Activated CD4-positive, alpha-beta T cell treated with anti-CD3 and anti-CD28 coated beads for 36 hours (primary cell): ENCODE measurements at regions not wholly inside any gene's neighbourhood (a gene's known extent, or its start where the extent isn't known, plus 50 kb on each side); places are given as distances from the start of the nearest gene placed in this dataset.
A peak's percentile ranks its signal among the peaks of the same experiment; 100 is the strongest.
"Not testable (repeated sequence)": the region's sequence is repeated elsewhere in the genome, so short reads cannot be mapped to it uniquely, and the experiment has no call there.

ENCODE experiments used
- ATAC-seq: fragments of 200-7000 bp; cut with Tn5 transposase; one replicate; pipeline ENCODE4 v1.10.0; 2021; ENCODE audit warnings: mild to moderate bottlenecking, moderate library complexity
- CTCF ChIA-PET: fragments of 350-600 bp; sonication (Branson Sonifier 250); formaldehyde crosslinking; loops from one replicate; lab custom pipeline; 2021; ENCODE audit warnings: antibody characterized with exemption; lab: Charles Lee
- POLR2A ChIA-PET: fragments of 350-600 bp; sonication (Branson Sonifier 250); formaldehyde crosslinking; loops from one replicate; lab custom pipeline; 2021; ENCODE audit warnings: antibody characterized with exemption, inconsistent platforms; lab: Charles Lee
- DNase-seq: peaks from one replicate; pipeline ENCODE4 v3.0.0-alpha.2; 2020
- H3K27ac Mint-ChIP-seq: one replicate; pipeline ENCODE4 v1.8.0; 2021; ENCODE audit warnings: mixed read lengths
- H3K27me3 Mint-ChIP-seq: one replicate; pipeline ENCODE4 v1.8.0; 2021; ENCODE audit warnings: mixed read lengths
- H3K36me3 Mint-ChIP-seq: one replicate; pipeline ENCODE4 v1.8.0; 2021; ENCODE audit warnings: low read depth, mixed read lengths
- H3K4me1 Mint-ChIP-seq: one replicate; pipeline ENCODE4 v1.8.0; 2021; ENCODE audit warnings: mixed read lengths
- H3K4me3 Mint-ChIP-seq: one replicate; pipeline ENCODE4 v1.8.0; 2021; ENCODE audit warnings: mild to moderate bottlenecking, moderate library complexity, mixed read lengths
- H3K9me3 Mint-ChIP-seq: one replicate; pipeline ENCODE4 v1.8.0; 2021; ENCODE audit warnings: low read depth, mixed read lengths
- intact Hi-C, 2 experiments: fragments of 100-400 bp; cut with DNase I in 1 of 2; cut with micrococcal nuclease in 1 of 2; formaldehyde crosslinking; loops; one replicate each; pipeline versions ENCODE4 v1.14.2 to v1.15.1; 2022 to 2024; cut with DNase I, micrococcal nuclease

- ATAC-seq (no peak), DNase-seq (no peak)
- intact Hi-C loops, result no loop called here
- ChIA-PET POLR2A (no interaction called here), CTCF (interaction anchor here (0.7 to 1.0 kb wide), 2 partner anchors 14 to 19 kb away, joined by 3 to 4 read pairs; no protein-coding TSS in a partner anchor)
- no peaks in the 10 kb centered on the region for H3K36me3 Mint-ChIP-seq
- no peak overlapping the region for H3K27ac Mint-ChIP-seq
- no peak overlapping the region for H3K4me3 Mint-ChIP-seq
- no peaks in the 10 kb centered on the region for H3K9me3 Mint-ChIP-seq
- peaks cover 2% of the 10 kb centered on the region for H3K27me3 Mint-ChIP-seq
- no peaks in the 10 kb centered on the region for H3K4me1 Mint-ChIP-seq
Measured at GRCh38 chr2:121065239-121065638, 219.8 kb downstream of the TFCP2L1 start.

DNA sequence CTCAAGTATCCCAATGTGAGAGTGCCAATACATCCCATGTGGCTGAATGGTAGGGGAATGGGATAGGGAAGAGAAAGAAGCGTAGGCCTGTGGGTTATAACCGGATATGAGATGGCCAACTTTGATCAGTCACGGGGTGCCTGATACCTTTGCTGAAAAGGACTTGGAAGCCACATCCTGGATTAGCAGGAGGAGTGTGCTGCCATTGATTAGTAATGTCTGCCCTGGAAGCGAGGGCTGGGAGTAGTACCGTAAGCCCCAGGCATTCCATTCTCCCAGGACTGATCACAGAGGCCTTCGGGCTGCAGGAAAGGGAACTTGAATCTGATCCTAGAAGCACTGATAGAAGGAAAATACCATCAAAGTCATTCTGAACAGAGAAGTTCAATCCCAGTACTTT lies 218.5 kb downstream of the TFCP2L1 start:
- DNase-seq (no peak), ATAC-seq (no peak)
- H3K36me3 Mint-ChIP-seq, result no peaks in the 10 kb centered on the region
- H3K9me3 Mint-ChIP-seq, result no peaks in the 10 kb centered on the region
- ChIA-PET CTCF (interaction anchor here (0.7 kb wide), 1 partner anchor 19 kb away, joined by 3 read pairs; no protein-coding TSS in a partner anchor), POLR2A (no interaction called here)
- intact Hi-C loops, result no loop called here
- no peak overlapping the region for H3K4me3 Mint-ChIP-seq
- no peak overlapping the region for H3K27ac Mint-ChIP-seq
- H3K4me1 Mint-ChIP-seq, result no peaks in the 10 kb centered on the region
- peaks cover 2% of the 10 kb centered on the region for H3K27me3 Mint-ChIP-seq

DNA sequence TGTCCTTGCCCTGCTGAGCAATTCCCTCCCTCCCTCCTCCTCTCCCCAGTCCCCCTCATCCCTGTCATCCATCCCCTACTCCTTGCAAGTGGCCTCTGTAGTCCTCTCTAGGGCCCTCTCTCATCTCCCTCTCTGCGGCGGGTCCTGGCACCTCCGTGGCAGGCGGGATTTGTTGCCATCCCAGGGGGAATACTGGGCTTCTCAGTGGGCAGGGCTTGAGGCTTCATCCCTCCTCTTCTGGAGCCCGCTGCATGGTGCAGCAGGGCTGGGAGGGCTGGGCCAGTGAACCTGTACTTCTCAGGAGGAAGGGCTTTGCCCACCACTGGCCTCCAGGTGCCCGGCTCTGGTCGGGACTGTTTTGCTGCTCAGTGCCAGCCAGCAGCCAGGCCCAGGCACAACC lies 216.2 kb downstream of the TFCP2L1 start:
- Mint-ChIP-seq H3K27ac (no peak overlapping the region), H3K9me3 (no peaks in the 10 kb centered on the region), H3K4me3 (no peak overlapping the region), H3K36me3 (no peaks in the 10 kb centered on the region), H3K27me3 (peaks cover 6% of the 10 kb centered on the region), H3K4me1 (no peaks in the 10 kb centered on the region)
- ChIA-PET POLR2A (no interaction called here), CTCF (no interaction called here)
- intact Hi-C loops, result no loop called here
- DNase-seq (no peak), ATAC-seq (no peak)

- Mint-ChIP-seq H3K27me3 (peaks cover 8% of the 10 kb centered on the region), H3K4me1 (no peaks in the 10 kb centered on the region), H3K4me3 (no peak overlapping the region), H3K9me3 (no peaks in the 10 kb centered on the region), H3K27ac (no peak overlapping the region), H3K36me3 (no peaks in the 10 kb centered on the region)
- DNase-seq (no peak), ATAC-seq (no peak)
- intact Hi-C loops, result no loop called here
- CTCF ChIA-PET, result interaction anchor here (0.9 kb wide), 1 partner anchor 10 kb away, joined by 3 read pairs; no protein-coding TSS in a partner anchor
- POLR2A ChIA-PET, result no interaction called here
Measured at GRCh38 chr2:121069434-121069969, 215.5 kb downstream of the TFCP2L1 start.

DNA sequence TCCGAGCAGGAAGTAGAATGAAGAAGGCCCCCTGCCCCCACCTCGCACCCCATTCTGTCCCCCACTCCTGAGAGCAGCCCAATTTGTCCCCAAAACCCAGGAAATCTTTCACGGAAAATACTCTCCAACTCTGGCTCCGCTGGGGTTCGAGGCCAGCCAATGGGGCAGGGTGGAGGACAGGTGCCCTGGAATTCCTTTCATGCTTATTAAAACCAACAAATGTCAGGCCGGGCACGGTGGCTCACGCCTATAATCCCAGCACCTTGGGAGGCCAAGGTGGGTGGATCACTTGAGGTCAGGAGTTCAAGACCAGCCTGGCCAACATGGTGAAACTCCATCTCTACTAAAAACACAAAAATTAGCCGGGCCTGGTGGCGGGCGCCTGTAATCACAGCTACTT lies 214.9 kb downstream of the TFCP2L1 start:
- CTCF ChIA-PET, result interaction anchor here (0.8 to 0.9 kb wide), 3 partner anchors 10 to 224 kb away, joined by 3 to 5 read pairs (median 4); no protein-coding TSS in a partner anchor
- intact Hi-C loops, result loop anchor here in 1 of 2 experiments (2.0 to 10.0 kb wide), 2 partner anchors 335 to 685 kb away; partner anchors contain the start of genes GLI2 and TSN
- POLR2A ChIA-PET, H3K4me3 Mint-ChIP-seq, DNase-seq, H3K27ac Mint-ChIP-seq, H3K9me3 Mint-ChIP-seq, H3K4me1 Mint-ChIP-seq, ATAC-seq, H3K36me3 Mint-ChIP-seq: not testable (repeated sequence)
- peaks cover 11% of the 10 kb centered on the region for H3K27me3 Mint-ChIP-seq

DNA sequence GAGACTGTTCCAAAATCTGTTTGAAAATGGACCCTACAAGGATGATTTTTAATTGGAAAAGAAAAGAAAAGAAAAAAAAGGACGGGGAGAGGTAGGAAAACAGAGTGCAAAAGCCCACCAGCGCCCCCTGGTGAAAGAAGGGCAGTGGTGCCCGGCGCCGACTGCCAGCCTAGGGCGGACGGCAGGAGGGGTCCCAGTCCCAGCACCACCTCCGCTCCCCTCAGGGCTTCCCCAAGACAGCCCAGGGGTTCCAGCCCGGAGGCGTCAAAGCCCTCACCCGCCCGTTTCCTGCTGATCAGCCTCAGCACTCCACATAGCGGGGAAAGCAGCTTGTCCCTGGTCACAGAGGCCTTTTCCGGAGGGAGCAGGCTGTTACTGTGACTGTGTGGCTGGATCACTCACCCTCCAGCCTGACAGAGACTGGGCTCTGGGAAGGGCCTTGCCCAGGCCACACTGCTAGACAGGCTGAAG lies 213.9 kb downstream of the TFCP2L1 start:
- ATAC-seq, result no peak
- Mint-ChIP-seq H3K4me3 (no peak overlapping the region), H3K4me1 (no peaks in the 10 kb centered on the region), H3K27me3 (peaks cover 17% of the 10 kb centered on the region), H3K27ac (no peak overlapping the region), H3K36me3 (no peaks in the 10 kb centered on the region), H3K9me3 (no peaks in the 10 kb centered on the region)
- DNase-seq, result peak; percentile 78
- intact Hi-C loops, result loop anchor here in 1 of 2 experiments (1.0 to 10.0 kb wide), 3 partner anchors 336 to 684 kb away; partner anchors contain the start of genes GLI2 and TSN
- ChIA-PET CTCF (interaction anchor here (0.6 to 2.0 kb wide), 4 partner anchors 96 to 399 kb away, joined by 3 to 5 read pairs (median 4); no protein-coding TSS in a partner anchor), POLR2A (no interaction called here)

GRCh38 chr2:121072784-121073183 lies 212.2 kb downstream of the TFCP2L1 start:
- ATAC-seq (no peak), DNase-seq (no peak)
- no peak overlapping the region for H3K4me3 Mint-ChIP-seq
- H3K4me1 Mint-ChIP-seq, result peaks cover 2% of the 10 kb centered on the region
- H3K9me3 Mint-ChIP-seq, result no peaks in the 10 kb centered on the region
- H3K36me3 Mint-ChIP-seq, result no peaks in the 10 kb centered on the region
- CTCF ChIA-PET, result interaction anchor here (0.6 to 2.0 kb wide), 3 partner anchors 13 to 377 kb away, joined by 3 to 5 read pairs (median 5); no protein-coding TSS in a partner anchor
- no peak overlapping the region for H3K27ac Mint-ChIP-seq
- peaks cover 22% of the 10 kb centered on the region for H3K27me3 Mint-ChIP-seq
- intact Hi-C loops, result loop anchor here in 1 of 2 experiments (10.0 kb wide), 1 partner anchor 682 kb away; the partner anchor contains the start of gene TSN
- POLR2A ChIA-PET, result no interaction called here

- Mint-ChIP-seq H3K4me3 (no peak overlapping the region), H3K4me1 (peaks cover 2% of the 10 kb centered on the region), H3K36me3 (no peaks in the 10 kb centered on the region), H3K27ac (no peak overlapping the region), H3K27me3 (peaks cover 22% of the 10 kb centered on the region), H3K9me3 (no peaks in the 10 kb centered on the region)
- CTCF ChIA-PET, result interaction anchor here (0.5 to 1.5 kb wide), 3 partner anchors 15 to 440 kb away, joined by 3 read pairs; no protein-coding TSS in a partner anchor
- DNase-seq, result no peak
- ATAC-seq, result no peak
- POLR2A ChIA-PET, result interaction anchor here (0.6 kb wide), 1 partner anchor 17 kb away, joined by 3 read pairs; no protein-coding TSS in a partner anchor
- intact Hi-C loops, result loop anchor here in 1 of 2 experiments (10.0 kb wide), 1 partner anchor 681 kb away; the partner anchor contains the start of gene TSN
Measured at GRCh38 chr2:121073320-121074210, 211.4 kb downstream of the TFCP2L1 start.

- Mint-ChIP-seq H3K4me1 (peaks cover 2% of the 10 kb centered on the region), H3K4me3 (no peak overlapping the region), H3K27me3 (peaks cover 22% of the 10 kb centered on the region), H3K36me3 (no peaks in the 10 kb centered on the region), H3K27ac (no peak overlapping the region), H3K9me3 (no peaks in the 10 kb centered on the region)
- ChIA-PET CTCF (interaction anchor here (0.7 to 1.5 kb wide), 7 partner anchors 12 to 456 kb away, joined by 3 to 4 read pairs (median 3); partner anchors contain the start of gene RNU4ATAC), POLR2A (interaction anchor here (0.6 to 2.1 kb wide), 8 partner anchors 16 to 1708 kb away, joined by 3 to 18 read pairs (median 4); partner anchors contain the start of genes C2orf76, DBI, GLI2 and RNU4ATAC)
- no peak for DNase-seq
- peak; percentile 8 for ATAC-seq
- intact Hi-C loops, result loop anchor here in 1 of 2 experiments (10.0 kb wide), 1 partner anchor 680 kb away; the partner anchor contains the start of gene TSN
Measured at GRCh38 chr2:121074293-121074932, 210.6 kb downstream of the TFCP2L1 start.

DNA sequence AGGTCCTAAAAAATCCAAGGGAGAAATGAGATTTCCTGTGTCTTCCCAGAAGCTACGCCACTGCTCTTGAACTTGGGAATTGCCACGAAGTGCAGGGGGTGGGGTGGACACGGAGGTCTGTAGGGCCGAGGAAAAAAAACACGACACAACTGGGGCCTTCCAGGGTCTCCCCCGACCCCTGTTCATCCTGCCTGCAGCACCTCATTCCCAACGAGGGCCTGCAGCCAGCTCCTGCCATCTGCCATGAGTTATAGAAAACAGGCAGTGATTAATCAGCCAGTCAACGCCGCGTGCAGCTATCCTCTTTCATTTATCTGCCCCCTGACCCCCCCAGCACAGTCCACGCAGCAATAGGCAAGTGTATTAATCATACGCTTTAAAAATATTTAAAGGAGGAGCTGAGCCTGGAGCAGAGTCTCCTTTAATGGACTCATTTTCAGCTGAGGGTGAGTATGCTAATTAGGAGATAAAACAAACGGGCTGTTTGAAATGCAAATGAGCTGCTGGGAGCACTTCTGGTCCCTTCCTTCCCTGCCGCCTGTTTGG lies 209.9 kb downstream of the TFCP2L1 start:
- ATAC-seq (peak; percentile 81), DNase-seq (peak; percentile 75)
- Mint-ChIP-seq H3K27ac (no peak overlapping the region), H3K9me3 (no peaks in the 10 kb centered on the region), H3K4me3 (no peak overlapping the region), H3K27me3 (peaks cover 25% of the 10 kb centered on the region), H3K4me1 (peaks cover 2% of the 10 kb centered on the region), H3K36me3 (no peaks in the 10 kb centered on the region)
- intact Hi-C loops, result loop anchor here in 1 of 2 experiments (5.0 to 10.0 kb wide), 3 partner anchors 642 to 733 kb away; partner anchors contain the start of gene TSN
- ChIA-PET POLR2A (interaction anchor here (0.6 to 2.1 kb wide), 8 partner anchors 340 to 1708 kb away, joined by 3 to 18 read pairs (median 4); partner anchors contain the start of genes C2orf76, DBI, GLI2 and RNU4ATAC), CTCF (interaction anchor here (0.8 to 1.5 kb wide), 7 partner anchors 9 to 456 kb away, joined by 3 to 7 read pairs (median 3); partner anchors contain the start of gene RNU4ATAC)
